ENCODE measurements at regions not wholly inside any gene's neighbourhood (a gene's known extent, or its start where the extent isn't known, plus 50 kb on each side); places are given as distances from the start of the nearest gene placed in this dataset.

DNA sequence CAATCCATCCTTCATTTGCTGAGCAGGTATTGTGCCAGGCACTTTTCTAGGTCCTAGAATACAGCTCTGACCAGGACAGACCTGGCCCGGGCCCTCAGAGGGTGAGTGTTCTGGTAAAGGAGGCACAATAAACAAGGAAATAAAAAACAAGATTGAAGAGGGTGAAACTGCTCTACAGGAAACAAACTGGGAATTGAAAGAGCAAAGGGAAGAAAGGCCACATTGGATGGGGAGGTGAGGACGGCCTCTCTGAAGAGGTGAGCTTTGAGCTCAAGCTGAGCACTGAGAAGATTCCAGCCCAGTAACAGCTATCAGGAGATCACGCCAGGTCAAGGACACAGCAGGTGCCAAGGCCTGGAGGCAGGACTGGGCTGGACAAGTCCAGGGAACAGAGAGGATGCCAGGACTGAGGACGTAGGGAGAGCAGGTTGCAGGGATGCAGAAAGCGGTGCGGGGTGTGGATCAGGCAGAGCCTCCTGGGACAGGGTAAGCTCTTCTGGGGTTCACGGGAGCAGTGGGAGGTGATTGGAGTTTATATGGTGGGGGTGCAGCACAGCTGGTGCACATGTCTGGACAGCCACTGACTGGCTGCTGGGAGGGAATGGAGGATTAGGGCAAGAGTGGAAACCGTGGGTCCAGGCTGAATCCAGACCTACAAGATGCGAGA lies 433.3 kb downstream of the PREX1 start (continued):
- no peak for TF ChIP-seq ZNF318 (CRISPR knock-in tag; IDR thresholded peaks at IDR 0.05)
- TF ChIP-seq CCAR2 (optimal IDR thresholded peaks at IDR 0.05; ENCODE audit: low read depth, low read length) = no peak
- peak; percentile 84 for TF ChIP-seq GATAD2A (CRISPR knock-in tag; IDR thresholded peaks at IDR 0.05)
- TF ChIP-seq, protein P1, sequence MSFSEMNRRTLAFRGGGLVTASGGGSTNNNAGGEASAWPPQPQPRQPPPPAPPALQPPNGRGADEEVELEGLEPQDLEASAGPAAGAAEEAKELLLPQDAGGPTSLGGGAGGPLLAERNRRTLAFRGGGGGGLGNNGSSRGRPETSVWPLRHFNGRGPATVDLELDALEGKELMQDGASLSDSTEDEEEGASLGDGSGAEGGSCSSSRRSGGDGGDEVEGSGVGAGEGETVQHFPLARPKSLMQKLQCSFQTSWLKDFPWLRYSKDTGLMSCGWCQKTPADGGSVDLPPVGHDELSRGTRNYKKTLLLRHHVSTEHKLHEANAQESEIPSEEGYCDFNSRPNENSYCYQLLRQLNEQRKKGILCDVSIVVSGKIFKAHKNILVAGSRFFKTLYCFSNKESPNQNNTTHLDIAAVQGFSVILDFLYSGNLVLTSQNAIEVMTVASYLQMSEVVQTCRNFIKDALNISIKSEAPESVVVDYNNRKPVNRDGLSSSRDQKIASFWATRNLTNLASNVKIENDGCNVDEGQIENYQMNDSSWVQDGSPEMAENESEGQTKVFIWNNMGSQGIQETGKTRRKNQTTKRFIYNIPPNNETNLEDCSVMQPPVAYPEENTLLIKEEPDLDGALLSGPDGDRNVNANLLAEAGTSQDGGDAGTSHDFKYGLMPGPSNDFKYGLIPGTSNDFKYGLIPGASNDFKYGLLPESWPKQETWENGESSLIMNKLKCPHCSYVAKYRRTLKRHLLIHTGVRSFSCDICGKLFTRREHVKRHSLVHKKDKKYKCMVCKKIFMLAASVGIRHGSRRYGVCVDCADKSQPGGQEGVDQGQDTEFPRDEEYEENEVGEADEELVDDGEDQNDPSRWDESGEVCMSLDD (CRISPR knock-in tag; IDR thresholded peaks at IDR 0.05; ENCODE audit: borderline replicate concordance) = no peak
- TF ChIP-seq ZNF354B (CRISPR knock-in tag; IDR thresholded peaks at IDR 0.05) = no peak
- TF ChIP-seq TAF15 (IDR thresholded peaks at IDR 0.05; ENCODE audit: low read depth, low read length, poor library complexity, severe bottlenecking) = no peak
- TF ChIP-seq SIN3B (IDR thresholded peaks at IDR 0.05; ENCODE audit: low read length) = no peak
- TF ChIP-seq ZBTB8A (CRISPR knock-in tag; IDR thresholded peaks at IDR 0.05; ENCODE audit: borderline replicate concordance, low read depth) = no peak
- TF ChIP-seq HOXD1 (CRISPR knock-in tag; IDR thresholded peaks at IDR 0.05) = no peak
- TF ChIP-seq EEA1 (CRISPR knock-in tag; IDR thresholded peaks at IDR 0.05; ENCODE audit: borderline replicate concordance) = 0 out of 2 replicates have a peak, but pooled peaks have one; percentile 51
- peak; percentile 72; the same call in 1 of the 2 replicates for TF ChIP-seq MIER2 (CRISPR knock-in tag; IDR thresholded peaks at IDR 0.05)
- TF ChIP-seq, protein P2, sequence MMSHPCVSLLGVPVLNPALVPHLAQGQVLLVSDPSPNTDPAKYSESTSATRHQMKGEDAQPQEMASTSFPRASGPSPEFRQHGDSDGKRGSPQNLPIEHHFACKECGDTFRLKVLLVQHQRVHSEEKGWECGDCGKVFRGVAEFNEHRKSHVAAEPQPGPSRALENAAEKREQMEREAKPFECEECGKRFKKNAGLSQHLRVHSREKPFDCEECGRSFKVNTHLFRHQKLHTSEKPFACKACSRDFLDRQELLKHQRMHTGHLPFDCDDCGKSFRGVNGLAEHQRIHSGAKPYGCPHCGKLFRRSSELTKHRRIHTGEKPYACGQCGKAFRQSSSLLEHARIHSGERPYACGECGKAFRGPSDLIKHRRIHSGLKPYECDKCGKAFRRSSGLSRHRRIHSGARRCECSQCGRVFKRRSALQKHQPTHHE (CRISPR knock-in tag; IDR thresholded peaks at IDR 0.05; ENCODE audit: borderline replicate concordance) = no peak
- TF ChIP-seq ISX (CRISPR knock-in tag; conservative IDR thresholded peaks at IDR 0.05) = no peak
- no peak for TF ChIP-seq ZNF562 (CRISPR knock-in tag; IDR thresholded peaks at IDR 0.05; ENCODE audit: borderline replicate concordance)
- no peak for TF ChIP-seq KAT2B (IDR thresholded peaks at IDR 0.05; ENCODE audit: borderline replicate concordance, low read depth, low read length)
- TF ChIP-seq SRY (CRISPR knock-in tag; IDR thresholded peaks at IDR 0.05) = no peak
- no peak for TF ChIP-seq AGO1 (IDR thresholded peaks at IDR 0.05; ENCODE audit: low read depth, low read length, poor library complexity, severe bottlenecking)
- TF ChIP-seq CENPX (CRISPR knock-in tag; IDR thresholded peaks at IDR 0.05) = no peak
